ENCODE measurements at regions not wholly inside any gene's neighbourhood (a gene's known extent, or its start where the extent isn't known, plus 50 kb on each side); places are given as distances from the start of the nearest gene placed in this dataset.
"Not testable (repeated sequence)": the region's sequence is repeated elsewhere in the genome, so short reads cannot be mapped to it uniquely, and the experiment has no call there.

- no peak for DNase-seq
These were observed 94.9 kb upstream of the GOT2 start for GRCh38 chr16:58828901-58829545.

- no peak for DNase-seq
These were observed 90.1 kb upstream of the GOT2 start for GRCh38 chr16:58824201-58824600.

- DNase-seq: no peak
These were observed 87.8 kb upstream of the GOT2 start for GRCh38 chr16:58821886-58822285.

GRCh38 chr16:58820411-58820810 lies 86.3 kb upstream of the GOT2 start:
- DNase-seq: no peak

- no peak for DNase-seq
These were observed 81.2 kb upstream of the GOT2 start for GRCh38 chr16:58815181-58815888.

- peak; percentile 27 for DNase-seq
These were observed 80.3 kb upstream of the GOT2 start for GRCh38 chr16:58814348-58814801.

GRCh38 chr16:58809213-58809612 lies 75.1 kb upstream of the GOT2 start:
- DNase-seq: no peak

- no peak for DNase-seq
These were observed 73.2 kb upstream of the GOT2 start for GRCh38 chr16:58807276-58807675.

GRCh38 chr16:58801838-58802237 lies 67.7 kb upstream of the GOT2 start:
- no peak for DNase-seq

- DNase-seq: no peak
These were observed 63.2 kb upstream of the GOT2 start for GRCh38 chr16:58797137-58797801.

- DNase-seq: no peak
These were observed 59.2 kb upstream of the GOT2 start for GRCh38 chr16:58793366-58793765.

- no peak for DNase-seq
These were observed 58.1 kb upstream of the GOT2 start for GRCh38 chr16:58792188-58792587.

GRCh38 chr16:58790816-58791557 lies 56.9 kb upstream of the GOT2 start:
- DNase-seq: not testable (repeated sequence)

GRCh38 chr16:58789351-58789750 lies 55.2 kb upstream of the GOT2 start:
- DNase-seq: no peak

Data from NCI-H1105 treated with DMSO at 0.1 percent for 48 hours (cell line).